Gastrocnemius medialis (tissue), 4 donors: ENCODE measurements at regions not wholly inside any gene's neighbourhood (a gene's known extent, or its start where the extent isn't known, plus 50 kb on each side); places are given as distances from the start of the nearest gene placed in this dataset.
"Not testable (repeated sequence)": the region's sequence is repeated elsewhere in the genome, so short reads cannot be mapped to it uniquely, and the experiment has no call there.

ENCODE experiments used
- ATAC-seq, 2 donors: fragments of 150-250 bp; one replicate each; pipeline ENCODE4 v1.9.1; 2016
- DNase-seq, 2 donors: peaks; one replicate each; pipeline ENCODE4 v3.0.0-alpha.2; 2019
- H3K27ac ChIP-seq, 4 donors: fragments of 200-600 bp; sonication (generic); 1 replicate in 1 of 4; 2 replicates in 3 of 4; pipeline ENCODE4 v1.5.1; 2016 to 2018; ENCODE audit warnings: mild to moderate bottlenecking in 2 of 4, moderate library complexity in 1 of 4
- H3K27me3 ChIP-seq, 3 donors: fragments of 200-600 bp; sonication (generic) in 2 of 3; 1 replicate in 1 of 3; 2 replicates in 2 of 3; pipeline versions ENCODE4 v1.5.1 to v1.6.0; 2016 to 2019; ENCODE audit warnings: mild to moderate bottlenecking in 1 of 3, moderate library complexity in 1 of 3
- H3K36me3 ChIP-seq, 2 donors: fragments of 200-600 bp; sonication (generic) in 1 of 2; one replicate each; pipeline ENCODE4 v1.5.1; 2017 to 2018
- H3K4me1 ChIP-seq, 2 donors: fragments of 200-600 bp; sonication (generic) in 1 of 2; one replicate each; pipeline ENCODE4 v1.5.1; 2016 to 2017; ENCODE audit warnings: mild to moderate bottlenecking in 2 of 2
- H3K4me3 ChIP-seq, 4 donors: fragments of 200-600 bp; sonication (generic) in 3 of 4; 1 replicate in 1 of 4; 2 replicates in 3 of 4; pipeline ENCODE4 v1.5.1; 2016 to 2019; ENCODE audit warnings: mild to moderate bottlenecking in 2 of 4
- H3K9me3 ChIP-seq, 3 donors: fragments of 200-600 bp; sonication (generic) in 2 of 3; 1 replicate in 1 of 3; 2 replicates in 2 of 3; pipeline ENCODE4 v1.5.1; 2016 to 2019
- CTCF ChIP-seq, 5 experiments: fragments of 450-650 bp in 3 of 5; fragments of 200-600 bp in 2 of 5; sonication (generic) in 2 of 5; IDR thresholded peaks in 4 of 5; conservative IDR thresholded peaks in 1 of 5; 1 replicate in 4 of 5; 2 replicates in 1 of 5; pipeline ENCODE4 v1.5.1; 2016 to 2019; ENCODE audit warnings: antibody characterized with exemption in 5 of 5, mild to moderate bottlenecking in 3 of 5, moderate library complexity in 3 of 5
- POLR2A ChIP-seq, 2 donors: fragments of 450-650 bp; IDR thresholded peaks; one replicate each; pipeline ENCODE4 v1.6.1; 2017; ENCODE audit warnings: antibody characterized with exemption in 2 of 2, mild to moderate bottlenecking in 2 of 2, moderate library complexity in 2 of 2
- in situ Hi-C, 4 donors: fragments of 200-750 bp; cut with MboI; loops; one replicate each; pipeline versions ENCODE4 v1.15.0 to v1.8.0; 2017; ENCODE audit warnings: low sequenced_read_pairs in 4 of 4
- intact Hi-C: fragments of 100-400 bp; cut with DNase I; formaldehyde crosslinking; loops from one replicate; pipeline ENCODE4 v1.15.1; 2023; ENCODE audit warnings: low total_unique reads

DNA sequence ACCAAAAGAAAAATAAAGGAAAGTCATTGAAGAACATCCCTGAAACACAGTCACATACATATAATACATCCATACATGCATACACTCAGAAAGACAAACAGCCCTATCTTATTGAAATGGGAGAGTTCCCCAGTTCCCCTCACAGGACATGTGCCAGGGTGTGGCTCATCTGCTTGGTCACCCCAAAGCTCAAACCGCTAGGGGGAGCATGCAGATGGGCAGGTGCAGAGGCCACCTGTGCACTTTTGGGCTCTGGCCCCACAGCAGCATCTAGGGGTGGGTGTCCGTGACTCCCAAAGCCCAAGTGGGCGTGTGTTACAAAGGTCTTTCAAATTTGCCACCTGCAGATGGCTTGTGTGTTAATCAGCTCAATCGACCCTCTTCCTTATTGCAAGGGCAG is 75.2 kb downstream of the CMAS start:
- ATAC-seq (no peak), DNase-seq (no peak)
- Histone ChIP-seq H3K27me3 (no peaks in the 10 kb centered on the region), H3K4me3 (no peak overlapping the region), H3K27ac (no peak overlapping the region), H3K4me1 (no peaks in the 10 kb centered on the region), H3K9me3 (no peaks in the 10 kb centered on the region), H3K36me3 (no peaks in the 10 kb centered on the region)
- intact Hi-C loops, result no loop called here
- TF ChIP-seq POLR2A (IDR thresholded peaks at IDR 0.05), result no peak
- no peak for TF ChIP-seq CTCF (IDR thresholded peaks at IDR 0.05 in 4 of 5, conservative IDR thresholded peaks at IDR 0.05 in 1 of 5)
- in situ Hi-C loops, result loop anchor here in 2 of 4 donors (25.0 kb wide), 1 partner anchor 216 kb away; the partner anchor contains the start of gene ST8SIA1 (in 2 of the 2)

DNA sequence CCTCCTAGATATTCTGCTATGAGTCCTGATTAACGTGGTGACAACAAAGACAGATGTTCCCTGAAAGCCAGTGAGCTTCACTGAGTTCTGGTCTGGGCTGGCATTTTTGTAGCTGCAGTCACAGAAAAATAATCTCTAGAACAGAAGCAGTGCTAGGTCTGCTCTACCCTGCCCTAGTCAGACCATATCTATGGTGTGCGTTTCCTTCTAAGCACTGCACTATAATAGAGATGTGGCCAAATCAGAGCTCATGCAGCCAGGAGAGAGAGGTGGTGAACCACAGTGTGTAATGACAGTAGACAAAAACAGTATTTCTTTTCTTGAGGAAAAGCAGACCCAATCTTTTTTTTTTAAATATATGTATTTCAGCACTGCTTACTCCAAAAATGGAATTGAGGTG is 76.3 kb downstream of the CMAS start:
- intact Hi-C loops (no loop called here), in situ Hi-C loops (loop anchor here in 2 of 4 donors (25.0 kb wide), 1 partner anchor 215 kb away; the partner anchor contains the start of gene ST8SIA1 (in 2 of the 2))
- DNase-seq, result no peak
- no peak for ATAC-seq
- Histone ChIP-seq H3K36me3 (no peaks in the 10 kb centered on the region), H3K27ac (no peak overlapping the region), H3K9me3 (no peaks in the 10 kb centered on the region), H3K27me3 (no peaks in the 10 kb centered on the region), H3K4me3 (no peak overlapping the region), H3K4me1 (no peaks in the 10 kb centered on the region)
- TF ChIP-seq POLR2A (IDR thresholded peaks at IDR 0.05), result no peak
- TF ChIP-seq CTCF (IDR thresholded peaks at IDR 0.05 in 4 of 5, conservative IDR thresholded peaks at IDR 0.05 in 1 of 5), result no peak

GRCh38 chr12:22124987-22125386 is 79.0 kb downstream of the CMAS start:
- Histone ChIP-seq H3K27me3 (no peaks in the 10 kb centered on the region), H3K36me3 (no peaks in the 10 kb centered on the region), H3K4me3 (no peak overlapping the region), H3K4me1 (no peaks in the 10 kb centered on the region), H3K9me3 (no peaks in the 10 kb centered on the region), H3K27ac (no peak overlapping the region)
- in situ Hi-C loops, result loop anchor here in 2 of 4 donors (25.0 kb wide), 1 partner anchor 212 kb away; the partner anchor contains the start of gene ST8SIA1 (in 2 of the 2)
- ATAC-seq (no peak), DNase-seq (no peak)
- intact Hi-C loops, result no loop called here
- TF ChIP-seq CTCF (IDR thresholded peaks at IDR 0.05 in 4 of 5, conservative IDR thresholded peaks at IDR 0.05 in 1 of 5) (no peak), POLR2A (IDR thresholded peaks at IDR 0.05) (no peak)

- intact Hi-C loops, H3K27ac ChIP-seq, H3K9me3 ChIP-seq, H3K36me3 ChIP-seq, DNase-seq, in situ Hi-C loops, H3K27me3 ChIP-seq, H3K4me1 ChIP-seq, ATAC-seq, H3K4me3 ChIP-seq: not testable (repeated sequence)
These were observed 80.1 kb downstream of the CMAS start for GRCh38 chr12:22126101-22126500.

DNA sequence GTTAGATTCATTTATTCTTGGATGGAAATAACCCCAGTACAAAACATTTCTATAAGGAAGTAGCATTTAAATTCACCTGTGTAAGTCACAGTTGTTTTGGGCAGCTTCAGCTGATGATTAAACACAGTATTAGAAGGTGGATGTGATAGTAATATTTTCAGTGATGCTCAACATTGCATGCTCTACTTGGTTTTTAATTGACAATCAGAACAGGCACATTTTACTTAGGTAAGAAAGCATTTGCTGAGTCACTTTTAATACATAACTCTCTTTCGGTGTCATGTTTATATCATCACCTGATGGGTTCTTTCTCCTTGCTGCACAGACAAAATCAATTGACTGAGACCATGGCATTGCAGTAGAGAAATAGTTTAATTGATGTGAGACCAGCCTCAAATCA is 80.7 kb downstream of the CMAS start:
- no peaks in the 10 kb centered on the region for H3K36me3 ChIP-seq
- H3K4me1 ChIP-seq, result no peaks in the 10 kb centered on the region
- TF ChIP-seq CTCF (IDR thresholded peaks at IDR 0.05 in 4 of 5, conservative IDR thresholded peaks at IDR 0.05 in 1 of 5), result no peak
- no peak for TF ChIP-seq POLR2A (IDR thresholded peaks at IDR 0.05)
- intact Hi-C loops (no loop called here), in situ Hi-C loops (no loop called here)
- H3K9me3 ChIP-seq, result no peaks in the 10 kb centered on the region
- no peaks in the 10 kb centered on the region for H3K27me3 ChIP-seq
- H3K4me3 ChIP-seq, result no peak overlapping the region
- no peak overlapping the region for H3K27ac ChIP-seq
- ATAC-seq (no peak), DNase-seq (no peak)
